Uterus (tissue), 3 donors: ENCODE measurements at regions not wholly inside any gene's neighbourhood (a gene's known extent, or its start where the extent isn't known, plus 50 kb on each side); places are given as distances from the start of the nearest gene placed in this dataset.

Experiments used
- DNase-seq, 2 donors: peaks; one replicate each; pipeline ENCODE4 v3.0.0-alpha.2; 2019 to 2020
- H3K27ac ChIP-seq, 2 donors: fragments of 200-600 bp; sonication (generic); 1 replicate in 1 of 2; 2 replicates in 1 of 2; pipeline ENCODE4 v1.5.1; 2016 to 2018
- H3K27me3 ChIP-seq, 2 donors: fragments of 200-600 bp; sonication (generic); one replicate each; pipeline ENCODE4 v1.5.1; 2018 to 2019; ENCODE audit warnings: control low read depth in 1 of 2
- H3K36me3 ChIP-seq, 2 donors: fragments of 200-600 bp; sonication (generic); one replicate each; pipeline ENCODE4 v1.5.1; 2019; ENCODE audit warnings: control low read depth in 1 of 2
- H3K4me1 ChIP-seq, 2 donors: fragments of 200-600 bp; sonication (generic); one replicate each; pipeline ENCODE4 v1.5.1; 2018 to 2019; ENCODE audit warnings: control low read depth in 1 of 2
- H3K4me3 ChIP-seq, 2 donors: fragments of 200-600 bp; sonication (generic); 1 replicate in 1 of 2; 2 replicates in 1 of 2; pipeline ENCODE4 v1.5.1; 2018 to 2019; ENCODE audit warnings: mild to moderate bottlenecking in 1 of 2
- H3K9me3 ChIP-seq, 2 donors: fragments of 200-600 bp; sonication (generic); one replicate each; pipeline ENCODE4 v1.5.1; 2019; ENCODE audit warnings: control low read depth in 1 of 2
- CTCF ChIP-seq, 4 experiments: fragments of 200-600 bp in 2 of 4; fragments of 450-650 bp in 2 of 4; sonication (generic) in 2 of 4; IDR thresholded peaks; one replicate each; pipeline ENCODE4 v1.5.1; 2016 to 2019; ENCODE audit warnings: antibody characterized with exemption in 4 of 4, mild to moderate bottlenecking in 2 of 4, moderate library complexity in 1 of 4
- POLR2A ChIP-seq, 2 donors: fragments of 450-650 bp; IDR thresholded peaks; one replicate each; pipeline ENCODE4 v1.6.1; 2016; ENCODE audit warnings: antibody characterized with exemption in 2 of 2, mild to moderate bottlenecking in 1 of 2, moderate library complexity in 1 of 2
- intact Hi-C: fragments of 100-400 bp; cut with DNase I; formaldehyde crosslinking; loops from one replicate; pipeline ENCODE4 v1.15.1; 2023; ENCODE audit warnings: low total_unique reads
- donor health status: DM: yes; HTN: yes; CAD: no.

DNA sequence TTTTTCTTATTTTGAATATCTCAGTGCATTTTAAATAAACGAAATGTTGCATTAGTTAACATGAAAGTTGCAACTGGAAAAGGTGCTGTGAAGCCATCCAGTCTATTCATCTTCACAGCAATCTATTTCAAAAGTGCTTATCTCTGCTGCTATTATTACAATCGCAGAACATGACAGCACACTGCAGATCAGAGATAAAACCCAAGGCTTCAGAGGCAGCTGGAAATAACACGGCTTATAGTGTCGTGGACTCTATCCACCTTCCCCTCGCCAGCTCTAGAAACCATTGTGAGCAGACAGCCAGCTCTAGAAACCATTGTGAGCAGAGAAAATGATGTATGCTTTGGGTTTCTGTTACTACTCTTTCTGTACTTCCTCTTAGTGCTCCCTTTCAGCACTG, 1140.8 kb upstream of the CELF4 start:
- no peak overlapping the region for H3K4me3 ChIP-seq
- no peaks in the 10 kb centered on the region for H3K36me3 ChIP-seq
- no peak overlapping the region for H3K27ac ChIP-seq
- H3K9me3 ChIP-seq = no peaks in the 10 kb centered on the region
- DNase-seq = no peak
- TF ChIP-seq CTCF (IDR thresholded peaks at IDR 0.05) = no peak
- TF ChIP-seq POLR2A (IDR thresholded peaks at IDR 0.05) = no peak
- intact Hi-C loops = no loop called here
- no peaks in the 10 kb centered on the region for H3K4me1 ChIP-seq
- no peaks in the 10 kb centered on the region for H3K27me3 ChIP-seq

GRCh38 chr18:38698088-38698487, 1132.5 kb upstream of the CELF4 start:
- no peaks in the 10 kb centered on the region for H3K4me1 ChIP-seq
- no peaks in the 10 kb centered on the region for H3K27me3 ChIP-seq
- H3K9me3 ChIP-seq = no peaks in the 10 kb centered on the region
- no peak overlapping the region for H3K4me3 ChIP-seq
- DNase-seq = no peak
- H3K36me3 ChIP-seq = no peaks in the 10 kb centered on the region
- intact Hi-C loops = no loop called here
- no peak overlapping the region for H3K27ac ChIP-seq
- no peak for TF ChIP-seq CTCF (IDR thresholded peaks at IDR 0.05)
- no peak for TF ChIP-seq POLR2A (IDR thresholded peaks at IDR 0.05)

DNA sequence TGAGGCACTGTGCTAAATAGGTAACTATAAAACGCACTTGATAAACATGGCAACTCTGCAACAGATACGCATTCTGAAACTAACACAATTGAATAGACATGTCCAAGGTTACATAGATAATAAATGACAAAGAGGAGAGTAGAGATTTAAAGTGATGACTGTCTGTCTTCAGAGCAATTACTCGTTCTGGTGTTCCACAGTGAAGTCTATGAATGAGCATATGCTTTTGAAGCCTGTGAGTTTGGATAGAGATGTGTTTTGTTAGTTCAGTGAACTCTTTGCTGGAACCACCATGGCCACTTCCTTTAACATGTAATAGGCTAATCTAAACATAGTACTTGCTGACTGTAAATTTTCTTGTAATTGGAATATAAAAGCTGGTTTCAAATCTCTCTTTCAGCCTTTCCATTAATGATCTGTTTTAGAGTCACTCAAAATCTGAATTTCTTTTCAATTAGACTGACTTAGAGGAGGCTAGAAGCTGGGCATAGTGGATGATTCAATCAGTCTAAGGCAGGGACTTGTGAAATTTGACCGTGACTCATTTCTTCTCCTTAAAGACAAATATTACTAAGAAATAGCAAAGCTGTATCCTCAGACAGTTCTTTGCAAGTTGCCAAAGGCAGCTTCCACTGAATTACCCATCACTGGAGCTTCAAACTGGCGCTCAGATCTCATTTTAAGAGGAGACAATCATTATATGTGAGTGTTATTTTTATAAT, 1130.1 kb upstream of the CELF4 start:
- Histone ChIP-seq H3K27ac (no peak overlapping the region), H3K4me1 (no peaks in the 10 kb centered on the region), H3K4me3 (no peak overlapping the region), H3K27me3 (no peaks in the 10 kb centered on the region), H3K36me3 (no peaks in the 10 kb centered on the region), H3K9me3 (no peaks in the 10 kb centered on the region)
- DNase-seq = no peak
- intact Hi-C loops = no loop called here
- TF ChIP-seq CTCF (IDR thresholded peaks at IDR 0.05) (no peak), POLR2A (IDR thresholded peaks at IDR 0.05) (no peak)

DNA sequence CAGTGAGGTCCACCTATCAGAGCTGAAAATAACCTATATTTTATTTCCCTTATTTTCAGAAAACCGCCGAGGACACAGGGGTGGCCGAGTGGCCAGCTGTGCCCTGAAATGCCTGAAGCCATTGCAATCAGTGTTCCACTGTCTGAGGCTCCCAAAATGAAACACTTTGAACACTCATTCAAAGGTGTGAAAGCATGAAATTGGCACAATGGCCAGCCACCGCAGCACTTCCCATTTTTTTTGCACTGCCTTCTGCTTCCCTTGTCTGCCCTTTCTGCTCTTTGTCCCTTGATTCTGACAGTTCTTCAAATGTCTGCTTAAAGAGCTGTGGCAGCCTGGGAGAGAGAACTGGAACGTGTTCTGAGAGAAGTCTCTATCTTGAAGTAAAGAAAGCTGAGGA, 1127.5 kb upstream of the CELF4 start:
- intact Hi-C loops = no loop called here

GRCh38 chr18:38690626-38691025, 1125.0 kb upstream of the CELF4 start:
- no peak overlapping the region for H3K27ac ChIP-seq
- no peaks in the 10 kb centered on the region for H3K9me3 ChIP-seq
- no peaks in the 10 kb centered on the region for H3K4me1 ChIP-seq
- H3K36me3 ChIP-seq = no peaks in the 10 kb centered on the region
- intact Hi-C loops = no loop called here
- no peak overlapping the region for H3K4me3 ChIP-seq
- DNase-seq = no peak
- TF ChIP-seq CTCF (IDR thresholded peaks at IDR 0.05) = no peak
- TF ChIP-seq POLR2A (IDR thresholded peaks at IDR 0.05) = no peak
- H3K27me3 ChIP-seq = no peaks in the 10 kb centered on the region

More for the DNA sequence above, 1127.5 kb upstream of the CELF4 start:
- Histone ChIP-seq H3K9me3 (no peaks in the 10 kb centered on the region), H3K36me3 (no peaks in the 10 kb centered on the region), H3K4me3 (no peak overlapping the region), H3K4me1 (no peaks in the 10 kb centered on the region), H3K27ac (no peak overlapping the region), H3K27me3 (no peaks in the 10 kb centered on the region)
- TF ChIP-seq CTCF (IDR thresholded peaks at IDR 0.05) = no peak
- no peak for TF ChIP-seq POLR2A (IDR thresholded peaks at IDR 0.05)
- DNase-seq = no peak
